WERI-Rb-1 (cell line): ENCODE measurements at regions not wholly inside any gene's neighbourhood (a gene's known extent, or its start where the extent isn't known, plus 50 kb on each side); places are given as distances from the start of the nearest gene placed in this dataset.

Experiments used
- DNase-seq: peaks from one replicate; pipeline ENCODE4 v3.0.0-alpha.2; 2020
- H3K27ac ChIP-seq: fragments of 250-450 bp; sonication (Bioruptor Pico); 2 replicates; pipeline ENCODE4 v1.5.1; 2020; ENCODE audit warnings: mild to moderate bottlenecking, moderate library complexity
- H3K27me3 ChIP-seq: fragments of 250-450 bp; sonication (Bioruptor Pico); 2 replicates; pipeline ENCODE4 v1.5.1; 2021; ENCODE audit warnings: mild to moderate bottlenecking, low read depth, moderate library complexity; ENCODE audit not compliant: insufficient read depth, severe bottlenecking
- H3K36me3 ChIP-seq: fragments of 250-450 bp; sonication (Bioruptor Pico); 2 replicates; pipeline ENCODE4 v1.5.1; 2020; ENCODE audit warnings: mild to moderate bottlenecking, moderate library complexity
- H3K4me3 ChIP-seq: 2 replicates; pipeline ENCODE4 v1.5.1; 2011; ENCODE audit warnings: low read depth, mild to moderate bottlenecking, control low read depth, low read length
- H3K9me3 ChIP-seq: fragments of 250-450 bp; sonication (Bioruptor Pico); 2 replicates; pipeline ENCODE4 v1.5.1; 2021; ENCODE audit warnings: mild to moderate bottlenecking, moderate library complexity; ENCODE audit not compliant: severe bottlenecking
- TF ChIP-seq, protein P1 (sequence below): IDR thresholded peaks from 2 replicates; pipeline ENCODE4 v1.5.1; 2011; ENCODE audit warnings: low read depth, mild to moderate bottlenecking, control low read depth, inconsistent platforms, low read length

GRCh38 chr2:128727914-128728313 is 409.2 kb upstream of the HS6ST1 start:
- no peak overlapping the region for H3K27ac ChIP-seq
- no peak for DNase-seq
- TF ChIP-seq, protein P1, sequence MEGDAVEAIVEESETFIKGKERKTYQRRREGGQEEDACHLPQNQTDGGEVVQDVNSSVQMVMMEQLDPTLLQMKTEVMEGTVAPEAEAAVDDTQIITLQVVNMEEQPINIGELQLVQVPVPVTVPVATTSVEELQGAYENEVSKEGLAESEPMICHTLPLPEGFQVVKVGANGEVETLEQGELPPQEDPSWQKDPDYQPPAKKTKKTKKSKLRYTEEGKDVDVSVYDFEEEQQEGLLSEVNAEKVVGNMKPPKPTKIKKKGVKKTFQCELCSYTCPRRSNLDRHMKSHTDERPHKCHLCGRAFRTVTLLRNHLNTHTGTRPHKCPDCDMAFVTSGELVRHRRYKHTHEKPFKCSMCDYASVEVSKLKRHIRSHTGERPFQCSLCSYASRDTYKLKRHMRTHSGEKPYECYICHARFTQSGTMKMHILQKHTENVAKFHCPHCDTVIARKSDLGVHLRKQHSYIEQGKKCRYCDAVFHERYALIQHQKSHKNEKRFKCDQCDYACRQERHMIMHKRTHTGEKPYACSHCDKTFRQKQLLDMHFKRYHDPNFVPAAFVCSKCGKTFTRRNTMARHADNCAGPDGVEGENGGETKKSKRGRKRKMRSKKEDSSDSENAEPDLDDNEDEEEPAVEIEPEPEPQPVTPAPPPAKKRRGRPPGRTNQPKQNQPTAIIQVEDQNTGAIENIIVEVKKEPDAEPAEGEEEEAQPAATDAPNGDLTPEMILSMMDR, result no peak
- no peak overlapping the region for H3K4me3 ChIP-seq
- H3K36me3 ChIP-seq, result no peaks in the 10 kb centered on the region
- no peaks in the 10 kb centered on the region for H3K9me3 ChIP-seq
- H3K27me3 ChIP-seq, result no peaks in the 10 kb centered on the region

GRCh38 chr2:128729051-128729450 is 410.4 kb upstream of the HS6ST1 start:
- Histone ChIP-seq H3K4me3 (no peak overlapping the region), H3K36me3 (no peaks in the 10 kb centered on the region), H3K9me3 (no peaks in the 10 kb centered on the region), H3K27ac (no peak overlapping the region), H3K27me3 (no peaks in the 10 kb centered on the region)
- TF ChIP-seq, protein P1, result no peak
- no peak for DNase-seq

GRCh38 chr2:128731994-128732650 is 413.5 kb upstream of the HS6ST1 start:
- H3K36me3 ChIP-seq, result no peaks in the 10 kb centered on the region
- no peak overlapping the region for H3K27ac ChIP-seq
- TF ChIP-seq, protein P1, result no peak
- no peaks in the 10 kb centered on the region for H3K27me3 ChIP-seq
- H3K9me3 ChIP-seq, result no peaks in the 10 kb centered on the region
- H3K4me3 ChIP-seq, result no peak overlapping the region
- DNase-seq, result no peak

DNA sequence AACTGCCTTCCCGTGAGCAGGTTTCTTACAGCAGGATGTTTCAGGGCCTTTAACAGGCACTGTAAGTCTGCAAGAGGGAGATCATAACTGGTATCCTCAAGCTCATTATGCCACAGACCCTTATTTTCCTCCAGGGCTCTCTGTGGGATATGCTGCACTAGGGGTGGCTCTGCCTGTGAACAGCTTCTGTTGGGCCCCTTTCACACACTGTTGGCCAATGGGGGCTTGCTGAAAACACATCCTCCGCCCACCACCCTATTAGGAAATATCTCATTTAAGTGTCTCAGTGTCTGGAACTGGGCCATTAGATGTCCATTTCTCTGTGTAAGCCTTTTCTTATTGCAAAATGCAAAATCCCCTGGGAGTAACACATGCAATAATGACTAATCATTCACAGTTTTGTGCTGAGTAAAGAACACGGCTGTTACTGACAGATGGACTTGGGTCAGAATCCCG is 414.3 kb upstream of the HS6ST1 start:
- Histone ChIP-seq H3K9me3 (no peaks in the 10 kb centered on the region), H3K27me3 (no peaks in the 10 kb centered on the region), H3K36me3 (no peaks in the 10 kb centered on the region), H3K4me3 (no peak overlapping the region), H3K27ac (no peak overlapping the region)
- TF ChIP-seq, protein P1, result no peak
- no peak for DNase-seq

- no peak for DNase-seq
- no peak overlapping the region for H3K27ac ChIP-seq
- TF ChIP-seq, protein P1, result no peak
- H3K27me3 ChIP-seq, result no peaks in the 10 kb centered on the region
- H3K36me3 ChIP-seq, result no peaks in the 10 kb centered on the region
- no peaks in the 10 kb centered on the region for H3K9me3 ChIP-seq
- no peak overlapping the region for H3K4me3 ChIP-seq
These were observed 414.8 kb upstream of the HS6ST1 start for GRCh38 chr2:128733450-128733849.
